Transverse colon (tissue), 4 donors: ENCODE measurements at regions not wholly inside any gene's neighbourhood (a gene's known extent, or its start where the extent isn't known, plus 50 kb on each side); places are given as distances from the start of the nearest gene placed in this dataset.

Experiments used
- POLR2A ChIP-seq: fragments of 450-650 bp; IDR thresholded peaks from one replicate; pipeline ENCODE4 v1.6.1; 2016; ENCODE audit warnings: antibody characterized with exemption, mild to moderate bottlenecking, moderate library complexity
- POLR2AphosphoS5 ChIP-seq, 3 donors: sonication (generic); formaldehyde crosslinking; IDR thresholded peaks; one replicate each; pipeline ENCODE4 v1.6.1; 2016; ENCODE audit warnings: antibody characterized with exemption in 3 of 3
- TF ChIP-seq, protein P1 (sequence below), 5 experiments: fragments of 200-600 bp in 3 of 5; fragments of 450-650 bp in 2 of 5; sonication (generic) in 3 of 5; IDR thresholded peaks; 1 replicate in 2 of 5; 2 replicates in 3 of 5; pipeline ENCODE4 v1.5.1; 2016 to 2017; ENCODE audit warnings: antibody characterized with exemption in 5 of 5, inconsistent platforms in 3 of 5, mild to moderate bottlenecking in 2 of 5, moderate library complexity in 1 of 5

DNA sequence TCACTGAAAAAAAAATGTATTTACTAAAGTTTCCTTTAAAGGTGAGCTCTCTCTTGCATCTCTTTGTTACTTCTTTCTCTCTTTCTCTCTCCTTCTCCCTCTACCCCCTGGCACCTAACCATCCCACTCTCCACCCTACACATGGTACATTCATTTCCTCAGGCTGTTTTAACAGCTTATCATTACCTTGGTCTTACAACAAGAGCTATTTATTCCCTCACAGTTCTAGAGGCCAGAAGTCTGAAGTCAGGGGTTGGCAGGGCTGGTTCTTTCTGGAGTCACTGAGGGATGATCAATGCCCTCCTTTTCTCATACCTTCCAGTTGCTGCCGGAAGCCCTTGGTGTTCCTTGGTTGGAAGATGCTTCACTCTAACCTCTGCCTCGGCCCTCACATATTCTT, 91.1 kb upstream of the DSCAM start:
- TF ChIP-seq, protein P1, sequence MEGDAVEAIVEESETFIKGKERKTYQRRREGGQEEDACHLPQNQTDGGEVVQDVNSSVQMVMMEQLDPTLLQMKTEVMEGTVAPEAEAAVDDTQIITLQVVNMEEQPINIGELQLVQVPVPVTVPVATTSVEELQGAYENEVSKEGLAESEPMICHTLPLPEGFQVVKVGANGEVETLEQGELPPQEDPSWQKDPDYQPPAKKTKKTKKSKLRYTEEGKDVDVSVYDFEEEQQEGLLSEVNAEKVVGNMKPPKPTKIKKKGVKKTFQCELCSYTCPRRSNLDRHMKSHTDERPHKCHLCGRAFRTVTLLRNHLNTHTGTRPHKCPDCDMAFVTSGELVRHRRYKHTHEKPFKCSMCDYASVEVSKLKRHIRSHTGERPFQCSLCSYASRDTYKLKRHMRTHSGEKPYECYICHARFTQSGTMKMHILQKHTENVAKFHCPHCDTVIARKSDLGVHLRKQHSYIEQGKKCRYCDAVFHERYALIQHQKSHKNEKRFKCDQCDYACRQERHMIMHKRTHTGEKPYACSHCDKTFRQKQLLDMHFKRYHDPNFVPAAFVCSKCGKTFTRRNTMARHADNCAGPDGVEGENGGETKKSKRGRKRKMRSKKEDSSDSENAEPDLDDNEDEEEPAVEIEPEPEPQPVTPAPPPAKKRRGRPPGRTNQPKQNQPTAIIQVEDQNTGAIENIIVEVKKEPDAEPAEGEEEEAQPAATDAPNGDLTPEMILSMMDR (IDR thresholded peaks at IDR 0.05) = no peak
- TF ChIP-seq POLR2A (no peak), POLR2AphosphoS5 (IDR thresholded peaks at IDR 0.05) (no peak)
